ENCODE measurements at regions not wholly inside any gene's neighbourhood (a gene's known extent, or its start where the extent isn't known, plus 50 kb on each side); places are given as distances from the start of the nearest gene placed in this dataset.

DNA sequence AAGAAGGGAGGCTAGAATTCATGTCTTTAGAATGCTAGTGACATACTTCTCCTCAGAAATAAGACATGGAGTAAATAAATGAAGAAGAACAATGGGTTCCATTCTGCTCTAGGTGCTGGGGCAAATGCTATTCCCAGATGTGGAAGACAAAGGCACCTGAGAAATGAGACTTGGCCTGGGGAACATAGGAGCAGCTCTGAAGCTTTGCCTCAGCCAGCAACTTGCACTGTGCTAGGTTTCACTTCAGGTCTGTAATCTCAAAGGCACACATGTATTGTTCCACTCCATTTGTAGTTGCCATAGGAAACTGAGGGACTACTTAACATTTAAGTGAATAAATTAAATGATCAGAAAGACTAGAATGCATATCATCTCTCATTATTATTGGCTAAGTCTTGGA is 538.9 kb upstream of the REG3G start:
- Mint-ChIP-seq H3K36me3 (no peaks in the 10 kb centered on the region), H3K4me1 (no peaks in the 10 kb centered on the region), H3K27me3 (ENCODE audit: low read depth in 3 of 3) (no peaks in the 10 kb centered on the region), H3K4me3 (no peak overlapping the region), H3K27ac (no peak overlapping the region), H3K9me3 (no peaks in the 10 kb centered on the region)
- H3K4me3 ChIP-seq (replicated peaks in 1 of 3; ENCODE audit: low read depth in 2 of 3, low read length in 3 of 3) = no peak overlapping the region
- TF ChIP-seq, protein P1, sequence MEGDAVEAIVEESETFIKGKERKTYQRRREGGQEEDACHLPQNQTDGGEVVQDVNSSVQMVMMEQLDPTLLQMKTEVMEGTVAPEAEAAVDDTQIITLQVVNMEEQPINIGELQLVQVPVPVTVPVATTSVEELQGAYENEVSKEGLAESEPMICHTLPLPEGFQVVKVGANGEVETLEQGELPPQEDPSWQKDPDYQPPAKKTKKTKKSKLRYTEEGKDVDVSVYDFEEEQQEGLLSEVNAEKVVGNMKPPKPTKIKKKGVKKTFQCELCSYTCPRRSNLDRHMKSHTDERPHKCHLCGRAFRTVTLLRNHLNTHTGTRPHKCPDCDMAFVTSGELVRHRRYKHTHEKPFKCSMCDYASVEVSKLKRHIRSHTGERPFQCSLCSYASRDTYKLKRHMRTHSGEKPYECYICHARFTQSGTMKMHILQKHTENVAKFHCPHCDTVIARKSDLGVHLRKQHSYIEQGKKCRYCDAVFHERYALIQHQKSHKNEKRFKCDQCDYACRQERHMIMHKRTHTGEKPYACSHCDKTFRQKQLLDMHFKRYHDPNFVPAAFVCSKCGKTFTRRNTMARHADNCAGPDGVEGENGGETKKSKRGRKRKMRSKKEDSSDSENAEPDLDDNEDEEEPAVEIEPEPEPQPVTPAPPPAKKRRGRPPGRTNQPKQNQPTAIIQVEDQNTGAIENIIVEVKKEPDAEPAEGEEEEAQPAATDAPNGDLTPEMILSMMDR (IDR thresholded peaks at IDR 0.05) = no peak
- H3K9ac ChIP-seq (ENCODE audit: insufficient read depth, low read length, poor library complexity, severe bottlenecking) = no peak overlapping the region
- H2AFZ ChIP-seq (ENCODE audit: insufficient read depth, low read depth, low read length, poor library complexity, severe bottlenecking) = no peak overlapping the region
- H3K27ac ChIP-seq (ENCODE audit: low read depth in 1 of 2, low read length in 2 of 2) = no peak overlapping the region
- no peak for DNase-seq
- H3K4me2 ChIP-seq (replicated peaks; ENCODE audit: extremely low read depth, low read length, poor library complexity, severe bottlenecking) = no peak overlapping the region
- H3K79me2 ChIP-seq (ENCODE audit: insufficient read depth, low read length) = no peaks in the 10 kb centered on the region
- no peaks in the 10 kb centered on the region for H4K20me1 ChIP-seq (ENCODE audit: insufficient read depth, low read length)
- H3K36me3 ChIP-seq (replicated peaks in 1 of 2; ENCODE audit: control insufficient read depth in 1 of 2, insufficient read depth in 2 of 2, low read length in 2 of 2) = no peaks in the 10 kb centered on the region
- no peaks in the 10 kb centered on the region for H3K27me3 ChIP-seq (ENCODE audit: control insufficient read depth in 2 of 2, insufficient read depth in 2 of 2, low read length in 2 of 2)
- intact Hi-C loops (cut with micrococcal nuclease) = no loop called here
- H3K4me1 ChIP-seq (ENCODE audit: control insufficient read depth in 1 of 2, insufficient read depth in 2 of 2, low read length in 2 of 2) = no peaks in the 10 kb centered on the region
- H3K9me3 ChIP-seq (replicated peaks in 1 of 2; ENCODE audit: control insufficient read depth in 1 of 2, insufficient read depth in 1 of 2, low read length in 2 of 2) = no peaks in the 10 kb centered on the region

DNA sequence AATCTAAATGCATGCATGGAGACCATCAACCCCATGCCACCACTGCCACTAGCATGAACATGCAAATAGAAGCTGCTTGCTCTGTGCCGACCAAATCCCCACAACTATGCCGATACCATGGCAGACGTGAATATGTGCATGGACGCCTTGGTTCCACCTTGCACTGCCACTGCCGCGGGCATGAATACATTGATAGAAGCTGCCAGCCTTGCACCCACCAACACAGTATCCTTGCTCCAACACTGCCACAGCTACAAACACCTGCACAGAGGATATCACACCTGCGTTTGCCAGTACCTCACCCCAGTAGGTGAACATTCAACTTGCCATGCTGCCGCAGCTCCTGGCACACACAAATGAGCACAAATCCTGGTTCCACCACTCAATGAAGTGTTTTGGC is 527.4 kb upstream of the REG3G start:
- Mint-ChIP-seq H3K27me3 (ENCODE audit: low read depth in 3 of 3) (peaks cover 0 to 1% (median 0%) of the 10 kb centered on the region in 3 donors), H3K36me3 (no peaks in the 10 kb centered on the region), H3K9me3 (peaks cover under 1 to 21% (median 7%) of the 10 kb centered on the region in 7 donors), H3K4me1 (no peaks in the 10 kb centered on the region), H3K27ac (peak overlapping the region in 2 of 7 donors; percentile 6 to 76), H3K4me3 (no peak overlapping the region)
- H3K36me3 ChIP-seq (replicated peaks in 1 of 2; ENCODE audit: control insufficient read depth in 1 of 2, insufficient read depth in 2 of 2, low read length in 2 of 2) = no peaks in the 10 kb centered on the region
- no peak overlapping the region for H3K9ac ChIP-seq (ENCODE audit: insufficient read depth, low read length, poor library complexity, severe bottlenecking)
- no peak overlapping the region for H3K27ac ChIP-seq (ENCODE audit: low read depth in 1 of 2, low read length in 2 of 2)
- TF ChIP-seq, protein P1 (IDR thresholded peaks at IDR 0.05) = no peak
- no peak overlapping the region for H3K4me3 ChIP-seq (replicated peaks in 1 of 3; ENCODE audit: low read depth in 2 of 3, low read length in 3 of 3)
- DNase-seq = no peak
- no peaks in the 10 kb centered on the region for H3K79me2 ChIP-seq (ENCODE audit: insufficient read depth, low read length)
- no peaks in the 10 kb centered on the region for H3K4me1 ChIP-seq (ENCODE audit: control insufficient read depth in 1 of 2, insufficient read depth in 2 of 2, low read length in 2 of 2)
- H3K27me3 ChIP-seq (ENCODE audit: control insufficient read depth in 2 of 2, insufficient read depth in 2 of 2, low read length in 2 of 2) = no peaks in the 10 kb centered on the region
- WGBS (ENCODE audit: insufficient coverage) = 94% methylated on average over 8 of the region's 8 CpGs
- H2AFZ ChIP-seq (ENCODE audit: insufficient read depth, low read depth, low read length, poor library complexity, severe bottlenecking) = no peak overlapping the region
- intact Hi-C loops (cut with micrococcal nuclease) = no loop called here
- H3K4me2 ChIP-seq (replicated peaks; ENCODE audit: extremely low read depth, low read length, poor library complexity, severe bottlenecking) = no peak overlapping the region
- H4K20me1 ChIP-seq (ENCODE audit: insufficient read depth, low read length) = no peaks in the 10 kb centered on the region
- peaks cover 0 to 12% of the 10 kb centered on the region in 2 donors for H3K9me3 ChIP-seq (replicated peaks in 1 of 2; ENCODE audit: control insufficient read depth in 1 of 2, insufficient read depth in 1 of 2, low read length in 2 of 2)

Data from CD14-positive monocyte (primary cell).